HAP-1 (cell line): ENCODE measurements at regions not wholly inside any gene's neighbourhood (a gene's known extent, or its start where the extent isn't known, plus 50 kb on each side); places are given as distances from the start of the nearest gene placed in this dataset.

Experiments used
- DNase-seq, 2 experiments: peaks; one replicate each; pipeline ENCODE4 v3.0.0-alpha.2; 2016 to 2020; ENCODE audit warnings: low spot score in 2 of 2
- H3K27me3 ChIP-seq: fragments of 250-450 bp; sonication (Bioruptor Pico); 2 replicates; pipeline ENCODE4 v1.5.1; 2020; ENCODE audit warnings: low read depth, mild to moderate bottlenecking, moderate library complexity
- H3K36me3 ChIP-seq: fragments of 250-450 bp; sonication (Bioruptor Pico); replicated peaks from 2 replicates; pipeline ENCODE4 v1.5.1; 2020; ENCODE audit warnings: mild to moderate bottlenecking
- H3K4me1 ChIP-seq: fragments of 250-450 bp; sonication (Bioruptor Pico); 2 replicates; pipeline ENCODE4 v1.5.1; 2020; ENCODE audit warnings: mild to moderate bottlenecking
- H3K4me3 ChIP-seq: fragments of 250-450 bp; sonication (Bioruptor Pico); 2 replicates; pipeline ENCODE4 v1.5.1; 2020; ENCODE audit warnings: mild to moderate bottlenecking, moderate library complexity
- H3K9me3 ChIP-seq: fragments of 250-450 bp; sonication (Bioruptor Pico); 2 replicates; pipeline ENCODE4 v1.5.1; 2020; ENCODE audit warnings: mild to moderate bottlenecking, moderate library complexity
- in situ Hi-C: fragments of 300-500 bp; cut with MboI; formaldehyde crosslinking; loops from 3 replicates; pipeline ENCODE4 v1.14.3; 2020; ENCODE audit warnings: low sequenced_read_pairs, inconsistent platforms, mixed read lengths

GRCh38 chr6:1203546-1203945, 108.4 kb upstream of the FOXQ1 start:
- DNase-seq = no peak
- H3K36me3 ChIP-seq = no peaks in the 10 kb centered on the region
- no peaks in the 10 kb centered on the region for H3K4me1 ChIP-seq
- no peaks in the 10 kb centered on the region for H3K27me3 ChIP-seq
- no peaks in the 10 kb centered on the region for H3K9me3 ChIP-seq
- no peak overlapping the region for H3K4me3 ChIP-seq
- in situ Hi-C loops = no loop called here

- Histone ChIP-seq H3K27me3 (no peaks in the 10 kb centered on the region), H3K4me1 (no peaks in the 10 kb centered on the region), H3K4me3 (no peak overlapping the region), H3K36me3 (no peaks in the 10 kb centered on the region), H3K9me3 (no peaks in the 10 kb centered on the region)
- in situ Hi-C loops = no loop called here
- DNase-seq = no peak
These were observed 109.7 kb upstream of the FOXQ1 start for GRCh38 chr6:1202201-1202600.

GRCh38 chr6:1201547-1202200, 110.2 kb upstream of the FOXQ1 start:
- Histone ChIP-seq H3K4me3 (no peak overlapping the region), H3K9me3 (no peaks in the 10 kb centered on the region), H3K36me3 (no peaks in the 10 kb centered on the region), H3K27me3 (no peaks in the 10 kb centered on the region), H3K4me1 (no peaks in the 10 kb centered on the region)
- DNase-seq = no peak
- in situ Hi-C loops = no loop called here

- in situ Hi-C loops = no loop called here
- Histone ChIP-seq H3K4me1 (no peaks in the 10 kb centered on the region), H3K27me3 (no peaks in the 10 kb centered on the region), H3K36me3 (no peaks in the 10 kb centered on the region), H3K4me3 (no peak overlapping the region), H3K9me3 (no peaks in the 10 kb centered on the region)
- no peak for DNase-seq
These were observed 111.3 kb upstream of the FOXQ1 start for GRCh38 chr6:1200409-1201101.

- no peaks in the 10 kb centered on the region for H3K36me3 ChIP-seq
- DNase-seq = no peak
- no peaks in the 10 kb centered on the region for H3K4me1 ChIP-seq
- H3K4me3 ChIP-seq = no peak overlapping the region
- no peaks in the 10 kb centered on the region for H3K9me3 ChIP-seq
- no peaks in the 10 kb centered on the region for H3K27me3 ChIP-seq
- in situ Hi-C loops = no loop called here
These were observed 111.9 kb upstream of the FOXQ1 start for GRCh38 chr6:1200081-1200408.

GRCh38 chr6:1197309-1197708, 114.6 kb upstream of the FOXQ1 start:
- Histone ChIP-seq H3K9me3 (no peaks in the 10 kb centered on the region), H3K36me3 (no peaks in the 10 kb centered on the region), H3K4me1 (no peaks in the 10 kb centered on the region), H3K4me3 (no peak overlapping the region), H3K27me3 (no peaks in the 10 kb centered on the region)
- DNase-seq = no peak
- in situ Hi-C loops = no loop called here

- DNase-seq = no peak
- no peaks in the 10 kb centered on the region for H3K36me3 ChIP-seq
- H3K4me3 ChIP-seq = no peak overlapping the region
- H3K4me1 ChIP-seq = no peaks in the 10 kb centered on the region
- H3K9me3 ChIP-seq = no peaks in the 10 kb centered on the region
- in situ Hi-C loops = no loop called here
- no peaks in the 10 kb centered on the region for H3K27me3 ChIP-seq
These were observed 120.7 kb upstream of the FOXQ1 start for GRCh38 chr6:1191141-1191630.

GRCh38 chr6:1190366-1190765, 121.5 kb upstream of the FOXQ1 start:
- Histone ChIP-seq H3K9me3 (no peaks in the 10 kb centered on the region), H3K4me3 (no peak overlapping the region), H3K27me3 (no peaks in the 10 kb centered on the region), H3K36me3 (no peaks in the 10 kb centered on the region), H3K4me1 (no peaks in the 10 kb centered on the region)
- in situ Hi-C loops = no loop called here
- no peak for DNase-seq

GRCh38 chr6:1188199-1188598, 123.7 kb upstream of the FOXQ1 start:
- Histone ChIP-seq H3K9me3 (no peaks in the 10 kb centered on the region), H3K4me1 (no peaks in the 10 kb centered on the region), H3K27me3 (no peaks in the 10 kb centered on the region), H3K36me3 (no peaks in the 10 kb centered on the region), H3K4me3 (no peak overlapping the region)
- DNase-seq = no peak
- in situ Hi-C loops = no loop called here

- no peak for DNase-seq
- no peaks in the 10 kb centered on the region for H3K9me3 ChIP-seq
- H3K4me1 ChIP-seq = no peaks in the 10 kb centered on the region
- H3K27me3 ChIP-seq = 0 out of 2 replicates have a peak, but pooled peaks cover 2% of the 10 kb centered on the region
- H3K4me3 ChIP-seq = no peak overlapping the region
- in situ Hi-C loops = no loop called here
- H3K36me3 ChIP-seq = no peaks in the 10 kb centered on the region
These were observed 124.4 kb upstream of the FOXQ1 start for GRCh38 chr6:1187293-1188131.

GRCh38 chr6:1184318-1184717, 127.6 kb upstream of the FOXQ1 start:
- H3K27me3 ChIP-seq = 0 out of 2 replicates have a peak, but pooled peaks cover 2% of the 10 kb centered on the region
- in situ Hi-C loops = no loop called here
- H3K9me3 ChIP-seq = no peaks in the 10 kb centered on the region
- H3K4me1 ChIP-seq = no peaks in the 10 kb centered on the region
- no peaks in the 10 kb centered on the region for H3K36me3 ChIP-seq
- no peak overlapping the region for H3K4me3 ChIP-seq
- DNase-seq = no peak

- no peaks in the 10 kb centered on the region for H3K36me3 ChIP-seq
- no peak for DNase-seq
- in situ Hi-C loops = no loop called here
- no peaks in the 10 kb centered on the region for H3K9me3 ChIP-seq
- no peaks in the 10 kb centered on the region for H3K4me1 ChIP-seq
- 0 out of 2 replicates have a peak, but pooled peaks cover 2% of the 10 kb centered on the region for H3K27me3 ChIP-seq
- no peak overlapping the region for H3K4me3 ChIP-seq
These were observed 129.0 kb upstream of the FOXQ1 start for GRCh38 chr6:1182722-1183521.

- DNase-seq = no peak
These were observed 129.8 kb upstream of the FOXQ1 start for GRCh38 chr6:1181939-1182605.

More at GRCh38 chr6:1181939-1182605, 129.8 kb upstream of the FOXQ1 start:
- Histone ChIP-seq H3K27me3 (0 out of 2 replicates have a peak, but pooled peaks cover 2% of the 10 kb centered on the region), H3K36me3 (no peaks in the 10 kb centered on the region), H3K4me3 (no peak overlapping the region), H3K9me3 (no peaks in the 10 kb centered on the region), H3K4me1 (no peaks in the 10 kb centered on the region)
- in situ Hi-C loops = no loop called here
